HG03354 (cell line): ENCODE measurements at regions not wholly inside any gene's neighbourhood (a gene's known extent, or its start where the extent isn't known, plus 50 kb on each side); places are given as distances from the start of the nearest gene placed in this dataset.

Source experiments
- ATAC-seq: cut with Tn5 transposase; IDR thresholded peaks from one replicate; pipeline ENCODE4 v1.9.1; 2021; ENCODE audit warnings: mild to moderate bottlenecking; ENCODE audit not compliant: unreplicated experiment, poor library complexity, severe bottlenecking

DNA sequence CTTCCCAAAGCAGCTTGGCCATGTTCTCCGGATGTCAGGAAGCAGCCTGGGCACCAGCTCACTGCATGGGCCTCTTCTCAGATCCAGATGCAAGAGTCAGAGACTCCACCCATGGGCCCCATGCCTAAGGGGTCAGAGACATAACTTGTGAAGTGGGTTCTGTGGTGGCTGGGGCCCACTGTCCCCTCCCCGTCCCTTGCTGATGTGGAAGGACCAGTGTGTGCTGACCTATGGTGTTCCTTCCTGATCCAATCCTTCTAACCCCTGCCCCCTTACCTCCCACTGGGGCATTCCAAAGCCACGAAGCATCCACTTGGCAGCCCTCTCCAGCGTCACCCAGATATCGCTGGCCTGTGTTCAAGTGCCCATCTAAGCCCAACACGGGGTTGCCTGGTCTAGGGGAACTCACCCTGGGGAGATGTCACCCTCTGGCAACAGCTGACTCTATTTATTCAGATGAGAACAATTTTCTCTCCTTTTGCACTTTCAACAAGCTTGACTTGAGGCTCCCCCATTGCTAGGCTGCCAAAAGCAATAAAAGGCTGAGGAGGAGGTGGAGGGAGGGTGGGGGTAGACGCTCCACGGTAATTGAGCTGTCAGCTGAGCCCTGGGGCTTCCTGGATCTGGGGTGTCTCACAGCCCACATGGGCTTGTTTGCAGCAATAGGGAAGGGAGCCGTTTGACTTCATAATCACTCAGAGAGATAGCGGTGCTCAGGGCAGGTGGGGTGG lies 158.5 kb downstream of the ADAMTS15 start:
- ATAC-seq, result no peak

DNA sequence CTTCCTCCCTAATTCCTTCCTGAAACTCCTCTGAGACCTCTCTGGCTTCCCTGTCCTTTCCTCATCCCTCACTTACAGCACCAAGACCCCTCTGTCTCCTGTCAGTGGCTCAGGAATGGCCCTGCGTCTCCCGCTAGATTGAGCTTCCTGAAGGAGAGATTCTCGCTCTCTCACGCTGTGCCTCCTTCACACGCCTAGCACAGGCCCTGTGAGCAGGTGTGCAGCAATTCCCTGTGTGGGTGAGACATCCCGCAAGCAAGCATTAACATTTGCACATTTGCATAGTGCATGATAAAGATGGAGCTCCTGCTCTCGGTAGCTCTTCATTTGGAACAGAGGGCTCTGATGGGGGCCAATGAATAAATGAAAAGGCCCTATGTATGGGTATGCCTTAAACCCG lies 159.8 kb downstream of the ADAMTS15 start:
- no peak for ATAC-seq

DNA sequence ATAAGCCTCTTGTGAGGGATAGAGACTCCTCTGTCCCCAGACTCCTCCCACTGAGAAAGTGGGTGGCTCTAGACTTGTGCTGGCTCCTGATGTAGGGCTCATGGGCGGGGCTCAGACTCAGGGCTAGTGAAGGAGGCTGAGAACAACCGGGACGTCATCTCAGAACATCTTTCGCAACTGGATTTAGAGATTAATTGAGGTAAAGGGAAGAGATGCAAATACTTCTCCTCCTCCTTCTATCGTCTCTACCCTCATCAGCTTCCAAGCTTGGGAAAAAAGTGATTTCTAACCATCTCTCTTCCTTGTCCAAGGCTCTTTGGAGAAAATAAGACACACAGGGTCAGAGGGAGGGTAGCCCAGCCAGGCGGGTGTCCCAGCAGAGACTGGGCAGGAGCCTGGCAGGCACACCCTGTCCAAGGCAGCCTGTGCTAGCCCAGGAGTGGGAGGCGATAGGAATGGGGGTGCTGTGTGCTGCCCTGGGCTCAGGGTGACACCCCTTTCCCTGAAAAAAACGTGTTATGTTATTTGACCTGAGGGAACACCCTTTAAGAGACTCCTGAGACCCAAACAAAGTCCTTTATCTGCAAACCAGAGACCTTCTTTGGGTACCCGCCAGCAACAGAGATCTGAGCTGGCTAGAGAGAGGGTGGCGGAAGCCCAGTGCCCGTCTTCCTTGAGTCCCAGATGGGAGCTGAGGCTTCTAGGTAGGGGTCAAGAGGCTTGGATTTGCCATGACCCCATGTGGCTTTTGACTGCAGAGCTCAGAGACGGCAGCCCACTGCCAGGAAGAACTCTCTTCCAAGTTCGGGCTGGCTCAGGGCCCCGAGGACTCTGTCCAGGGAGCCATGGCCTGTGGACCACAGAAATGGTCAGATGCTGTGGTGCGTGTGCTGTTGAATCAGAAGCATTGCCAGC lies 160.9 kb downstream of the ADAMTS15 start:
- ATAC-seq, result no peak

DNA sequence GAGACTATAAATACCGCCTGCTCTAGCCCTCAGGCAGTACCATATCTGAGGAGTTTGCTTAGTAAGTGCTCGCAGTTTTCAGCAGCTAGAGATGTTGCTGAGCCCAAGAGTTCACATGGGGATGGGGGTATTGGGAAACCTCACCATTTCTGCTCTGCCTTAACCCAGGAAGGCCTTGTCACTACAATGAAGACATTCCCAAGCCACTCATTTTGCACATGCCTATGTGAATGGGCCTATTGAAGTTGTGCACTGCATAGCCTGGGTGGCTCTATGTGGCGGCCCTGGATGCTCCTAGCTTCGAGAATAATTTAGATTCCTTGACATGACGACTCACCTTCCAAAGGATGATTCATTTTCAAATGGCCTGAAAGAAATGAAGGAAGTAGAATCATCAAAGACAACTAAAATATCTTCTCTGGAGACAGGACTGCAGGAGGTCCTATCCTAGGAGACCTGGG lies 163.4 kb downstream of the ADAMTS15 start:
- no peak for ATAC-seq

DNA sequence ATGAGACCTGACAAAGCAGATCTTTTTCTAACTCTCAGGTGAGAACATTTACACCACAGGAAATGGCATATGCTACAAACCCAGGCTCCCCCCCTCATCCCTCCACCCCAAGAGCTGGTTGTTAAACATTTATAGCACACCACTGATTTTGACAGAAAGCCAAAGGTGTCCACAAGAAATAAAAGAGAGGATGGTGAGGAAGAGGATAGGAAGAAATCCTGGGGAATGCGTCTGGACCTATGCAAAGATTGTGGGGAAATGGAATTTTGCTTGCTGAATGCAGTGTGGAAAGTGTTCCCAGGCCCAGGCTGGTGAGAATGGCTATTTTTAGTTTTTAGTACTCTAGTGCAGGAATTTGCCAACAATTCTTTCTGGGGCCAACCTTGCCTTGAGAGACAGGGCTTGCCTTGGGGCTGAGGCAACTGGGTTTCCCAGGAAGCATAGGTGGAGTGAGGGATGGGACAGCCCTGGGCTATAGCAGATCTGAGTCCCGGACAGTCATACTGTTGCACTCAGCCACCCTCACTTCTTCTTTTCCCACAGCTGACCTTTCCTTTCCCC lies 163.9 kb downstream of the ADAMTS15 start:
- ATAC-seq, result no peak

DNA sequence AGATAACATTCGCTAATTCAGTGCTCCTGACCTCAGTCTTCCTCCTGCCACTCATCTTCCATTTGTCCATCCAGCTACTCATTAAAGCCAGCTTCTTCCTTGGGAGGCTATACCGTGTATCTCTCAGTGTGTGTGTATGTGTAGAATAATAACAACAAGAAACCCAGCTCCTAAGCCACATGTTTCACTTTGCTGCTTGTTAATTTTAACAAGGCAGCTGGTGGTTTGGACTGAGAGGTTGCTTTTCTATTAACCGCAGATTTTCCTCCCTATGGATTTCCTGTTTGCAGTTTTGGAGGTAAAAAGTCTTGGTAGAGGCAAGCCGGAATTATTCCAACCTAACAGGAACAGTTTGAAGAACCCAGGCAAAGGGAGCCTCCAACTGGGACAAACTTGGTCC lies 165.0 kb downstream of the ADAMTS15 start:
- no peak for ATAC-seq

DNA sequence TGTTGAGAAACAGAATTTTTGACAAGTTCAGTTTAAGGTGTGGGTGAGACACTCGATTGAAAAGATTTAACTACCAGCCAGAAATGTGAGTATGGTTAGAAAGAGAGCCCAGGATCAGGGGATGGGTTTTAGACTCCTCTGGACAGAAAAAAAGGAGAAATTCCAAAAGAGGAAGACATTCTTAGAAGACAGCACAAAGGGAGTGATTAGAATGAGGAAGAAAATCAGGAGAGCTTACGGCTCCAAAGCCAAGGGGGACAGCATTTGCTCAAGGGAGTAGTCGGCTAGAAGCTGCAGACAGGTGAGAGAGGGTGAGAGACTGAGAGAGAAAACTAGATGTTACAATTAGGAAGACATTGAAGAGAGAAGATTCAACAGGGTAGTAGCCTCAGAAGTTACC lies 166.1 kb downstream of the ADAMTS15 start:
- ATAC-seq, result no peak

DNA sequence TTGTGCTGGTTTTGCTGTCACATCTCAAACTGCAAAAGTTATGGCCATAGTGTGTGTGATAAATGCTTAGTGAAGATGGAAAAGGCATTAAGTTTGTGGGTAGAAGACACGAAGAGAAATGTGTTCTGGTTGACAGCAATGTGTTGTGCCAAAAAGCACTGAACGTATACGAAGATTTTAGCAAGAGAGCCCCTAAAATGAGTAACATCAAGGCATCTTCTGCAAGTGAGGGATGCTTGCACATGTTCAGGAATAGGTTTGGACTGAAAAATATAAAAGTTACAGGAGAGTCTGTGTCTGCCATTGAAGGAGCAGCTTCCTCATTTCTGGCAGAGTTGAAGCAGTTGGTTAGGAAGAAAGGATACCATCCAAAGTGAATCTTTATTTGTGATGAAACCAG lies 167.1 kb downstream of the ADAMTS15 start:
- ATAC-seq, result no peak

DNA sequence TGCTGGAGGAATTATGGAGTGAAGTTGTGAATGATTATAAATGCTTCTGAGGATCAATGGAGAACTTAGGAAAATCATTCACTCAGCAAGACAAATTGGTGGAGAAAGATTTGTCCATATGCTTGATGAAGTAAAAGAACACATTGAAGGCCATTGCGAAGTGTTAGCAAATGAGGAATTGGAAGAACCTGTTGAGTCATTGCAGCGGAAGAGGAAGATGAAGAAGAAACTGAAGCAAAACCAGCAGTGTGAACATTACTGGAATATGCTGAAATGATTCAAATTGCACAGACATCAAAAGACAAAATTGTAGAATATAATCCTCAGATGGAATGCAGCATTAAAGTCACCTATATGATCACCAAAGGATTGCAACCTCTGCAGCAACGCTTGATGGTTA lies 168.1 kb downstream of the ADAMTS15 start:
- no peak for ATAC-seq

DNA sequence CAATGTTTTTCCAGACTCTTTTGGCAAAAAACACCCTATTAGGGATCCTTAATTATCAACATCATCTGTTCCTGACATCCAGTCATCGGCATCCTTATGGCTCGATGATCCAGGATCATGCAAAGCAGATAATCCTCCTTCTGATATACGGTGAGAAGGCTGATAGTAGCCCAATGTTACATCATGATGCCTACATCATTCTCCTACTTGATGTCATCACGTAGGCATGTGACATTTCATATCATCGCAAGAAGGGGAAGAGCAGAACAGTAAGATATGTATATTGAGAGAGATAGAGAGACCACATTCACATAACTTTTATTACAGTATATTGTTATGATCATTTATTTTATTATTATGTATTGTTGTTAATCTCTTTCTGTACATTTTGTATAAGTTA lies 168.6 kb downstream of the ADAMTS15 start:
- no peak for ATAC-seq

DNA sequence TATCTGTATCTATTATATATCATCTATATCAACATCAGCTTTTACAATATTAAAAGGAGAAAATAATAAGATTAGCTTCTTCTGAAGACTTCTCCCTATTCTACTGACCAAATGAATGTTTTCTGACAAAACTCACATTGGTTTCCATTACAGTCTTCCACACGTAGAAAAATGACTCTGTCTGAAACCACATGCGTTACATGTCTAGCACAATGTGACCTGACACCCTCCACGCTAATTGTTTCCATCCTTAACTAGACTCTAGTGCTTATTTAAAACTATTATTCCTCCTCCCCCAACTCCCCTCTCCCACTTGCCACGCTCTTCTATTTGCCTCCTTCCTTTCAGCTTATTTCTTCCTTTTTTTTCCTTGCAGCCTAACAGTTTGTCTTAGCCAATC lies 172.1 kb downstream of the ADAMTS15 start:
- ATAC-seq, result no peak

DNA sequence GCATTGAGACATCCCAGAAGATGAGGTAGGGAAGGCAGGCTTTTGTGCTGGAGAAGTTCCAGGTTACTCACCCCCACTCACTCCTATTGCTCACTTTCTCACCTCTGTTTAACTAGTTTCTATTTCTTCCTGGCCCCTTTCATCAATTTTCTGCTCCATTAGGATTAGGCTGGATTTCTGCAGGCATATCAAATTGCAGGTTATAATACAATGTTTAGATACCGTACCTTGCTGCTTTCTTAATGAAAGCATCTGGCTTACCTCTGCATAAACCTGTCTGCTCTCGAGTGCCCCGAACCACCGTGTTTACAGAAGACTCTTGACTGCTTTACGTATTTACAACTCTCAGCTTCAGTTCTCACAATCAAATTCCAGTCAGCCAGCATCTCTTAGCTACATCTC lies 173.7 kb downstream of the ADAMTS15 start:
- ATAC-seq, result no peak

DNA sequence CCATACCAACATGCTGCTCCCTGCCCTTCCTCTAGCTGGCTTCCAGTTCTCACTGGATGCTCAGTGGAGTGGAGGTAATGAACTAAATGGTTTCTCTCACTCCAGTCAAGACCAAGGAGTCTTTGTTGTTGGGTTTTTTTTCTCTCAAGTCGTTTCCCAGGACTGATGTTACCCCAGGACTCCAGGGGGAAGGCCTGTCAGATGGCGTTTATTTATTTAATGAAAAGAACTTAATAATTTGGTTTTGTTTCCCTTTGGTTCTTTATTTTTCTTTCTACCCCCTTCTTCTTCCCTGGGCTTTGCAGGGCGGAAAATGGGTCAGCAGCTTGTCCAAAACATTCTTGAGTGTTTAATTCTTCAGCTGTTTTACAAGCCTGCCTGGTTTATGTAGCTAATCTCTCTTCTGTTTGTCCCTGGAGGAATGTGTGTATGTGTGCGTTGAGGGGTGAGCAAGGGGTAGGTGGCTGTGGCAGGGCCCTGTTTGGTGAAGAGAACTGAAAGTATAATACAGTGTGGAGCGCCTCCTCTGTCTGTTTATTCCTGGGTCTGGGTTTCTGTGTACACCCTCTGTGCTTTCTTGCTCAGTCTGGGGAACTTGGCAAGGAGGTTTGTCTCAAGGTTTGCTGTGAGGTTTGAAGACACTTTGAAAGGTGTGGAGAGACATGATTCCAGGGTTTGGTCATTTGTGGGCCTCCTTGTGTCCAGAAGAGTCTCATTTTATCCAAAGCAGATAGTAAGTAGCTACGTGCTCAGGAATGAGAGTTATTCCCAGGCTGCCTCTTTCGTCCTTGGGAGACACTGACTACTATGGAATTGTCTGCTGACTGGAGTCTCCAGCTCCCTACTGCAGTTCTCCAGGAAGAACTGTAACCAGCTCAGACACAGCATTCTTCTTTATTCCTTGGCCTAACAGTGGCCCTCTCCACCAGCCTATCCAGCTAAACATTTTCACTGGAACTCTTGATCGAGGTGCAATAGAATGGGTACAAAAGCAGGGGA lies 175.5 kb downstream of the ADAMTS15 start:
- ATAC-seq, result no peak

DNA sequence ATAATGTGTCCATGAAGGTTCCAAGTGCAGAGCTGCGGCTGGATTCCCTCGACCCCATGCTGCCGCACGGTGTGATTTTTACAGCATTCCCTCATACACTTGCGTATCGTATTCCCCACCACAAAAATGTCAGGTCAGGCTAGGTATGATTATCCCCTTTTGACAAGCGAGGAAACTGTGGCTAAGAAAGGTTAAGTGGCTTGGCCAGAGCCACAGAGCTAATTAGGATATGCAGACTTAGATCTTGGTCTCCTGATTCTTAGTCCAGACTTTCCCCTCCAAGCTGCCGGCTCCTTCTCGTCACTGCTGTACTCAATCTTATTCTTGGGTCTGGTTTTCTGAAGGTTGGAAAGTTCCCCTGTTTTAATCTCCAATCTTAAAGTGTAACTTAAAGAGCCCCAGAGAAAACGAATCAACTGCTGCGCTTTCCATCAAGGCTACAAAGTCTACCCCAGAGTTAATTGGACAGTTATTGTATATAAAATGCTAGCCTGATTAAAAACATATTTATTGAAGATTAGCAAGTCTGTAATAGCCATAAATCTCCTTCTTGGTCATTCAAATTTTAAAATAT lies 176.6 kb downstream of the ADAMTS15 start:
- ATAC-seq, result no peak

DNA sequence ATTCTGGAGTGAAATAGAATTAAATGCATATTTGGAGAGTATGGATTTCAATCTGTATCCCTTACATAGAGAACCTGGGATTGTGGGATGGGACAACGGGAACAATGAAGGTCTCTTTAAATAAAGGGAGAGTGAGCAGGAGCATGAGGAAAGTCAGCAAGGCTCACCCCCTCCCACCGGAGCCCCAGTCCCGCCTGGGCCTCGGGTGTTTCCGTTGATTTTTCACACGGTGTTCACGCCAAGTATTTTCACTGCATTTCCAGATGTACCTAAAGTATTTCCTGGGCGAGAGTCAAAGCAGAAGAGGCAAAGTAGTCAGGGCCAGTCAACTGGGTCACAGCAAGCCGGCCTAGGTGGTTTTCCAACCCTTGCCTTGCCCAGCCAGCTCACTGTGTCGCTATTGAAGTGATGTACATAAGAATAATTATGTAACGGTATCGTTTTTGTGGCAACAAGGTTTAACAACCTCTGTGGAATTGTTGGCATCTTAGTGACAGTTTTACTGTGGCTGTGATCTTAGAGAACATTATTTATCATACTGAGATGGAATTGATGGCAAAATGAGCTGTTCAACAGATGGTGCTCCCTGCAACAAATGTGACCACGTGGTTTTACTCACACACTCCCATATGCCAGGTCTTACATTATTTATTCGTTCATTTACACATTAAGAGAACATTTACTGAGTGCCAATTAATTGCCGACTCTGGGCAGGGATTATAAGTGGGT lies 177.3 kb downstream of the ADAMTS15 start:
- no peak for ATAC-seq

DNA sequence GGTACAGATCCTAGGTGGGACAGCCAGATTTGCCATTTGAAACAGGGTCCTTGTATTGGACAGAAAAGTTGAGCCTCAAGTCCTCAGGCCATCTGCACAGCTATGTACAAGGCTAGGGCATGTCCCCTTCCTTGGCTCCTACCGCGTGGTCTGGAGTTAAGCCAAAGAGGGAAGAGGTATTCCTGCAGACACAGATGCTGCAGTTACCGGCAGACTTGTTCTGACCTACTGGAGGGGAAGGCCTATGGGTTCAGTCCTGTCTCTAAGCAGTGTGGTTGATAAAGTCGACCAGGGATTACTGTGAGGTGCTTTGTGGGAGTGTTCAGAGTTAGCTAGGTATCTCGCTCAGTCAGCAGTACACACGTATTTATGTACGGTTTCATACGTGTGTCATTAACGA lies 180.6 kb downstream of the ADAMTS15 start:
- no peak for ATAC-seq

DNA sequence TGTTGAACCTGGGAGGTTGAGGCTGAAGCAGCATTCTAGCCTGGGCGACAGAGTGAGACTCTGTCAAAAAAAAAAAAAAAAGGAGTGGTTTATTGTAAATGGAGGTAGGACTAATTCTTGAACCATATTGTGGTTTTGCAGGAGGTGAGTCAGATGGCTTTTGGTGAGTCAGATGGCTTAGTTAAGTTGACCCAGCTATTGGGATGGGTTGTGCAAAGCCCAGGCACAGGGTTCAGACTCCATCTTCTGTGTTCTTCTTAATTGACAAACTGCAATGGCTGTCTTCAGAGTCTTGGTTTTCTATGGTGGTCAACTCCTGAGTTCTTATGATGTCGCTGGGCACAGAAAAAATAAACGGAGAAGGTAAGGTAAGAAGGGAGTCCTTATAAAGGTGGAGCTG lies 182.7 kb downstream of the ADAMTS15 start:
- ATAC-seq, result no peak

DNA sequence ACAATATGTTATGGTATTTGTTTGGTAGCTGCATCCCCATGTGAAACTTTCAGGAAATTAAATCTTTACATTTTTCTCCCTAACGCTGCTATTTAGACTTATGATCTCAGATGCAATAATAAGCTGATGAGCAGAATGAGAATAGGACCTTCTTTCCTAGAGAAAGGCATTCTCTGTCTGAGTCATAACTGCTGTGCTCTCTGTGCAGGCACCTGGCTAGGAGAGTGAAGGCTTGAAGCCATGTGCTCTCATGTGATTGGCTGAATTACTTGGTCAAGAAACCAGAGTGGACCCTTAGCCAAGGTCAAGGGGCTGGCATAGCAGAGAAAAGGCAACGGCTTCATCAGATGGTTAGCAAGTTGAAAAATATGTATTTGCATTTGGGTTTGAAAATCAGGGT lies 185.0 kb downstream of the ADAMTS15 start:
- ATAC-seq, result no peak

DNA sequence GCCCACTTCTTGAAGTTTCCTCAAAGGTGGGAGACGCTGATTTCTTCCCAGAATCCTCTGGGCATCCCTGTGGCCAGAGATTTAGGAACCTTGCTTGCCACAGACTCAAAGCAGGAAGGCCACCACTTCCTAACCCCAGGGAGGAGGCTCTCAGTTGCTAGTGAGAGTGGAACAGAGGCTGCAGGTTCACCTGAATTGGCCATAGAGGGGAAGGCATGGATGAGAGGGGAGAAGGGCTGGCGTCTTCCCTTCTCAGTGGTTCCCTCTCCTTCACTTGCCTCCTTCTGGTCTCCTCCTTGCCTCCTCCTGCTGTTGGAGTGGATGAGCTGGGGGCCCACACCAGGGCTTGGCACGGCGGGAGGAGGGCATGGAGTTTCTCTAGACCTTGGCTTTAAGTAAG lies 185.7 kb downstream of the ADAMTS15 start:
- no peak for ATAC-seq
